G401.6 (cell line): ENCODE measurements at regions not wholly inside any gene's neighbourhood (a gene's known extent, or its start where the extent isn't known, plus 50 kb on each side); places are given as distances from the start of the nearest gene placed in this dataset.

Experiments
- FAIRE-seq: peaks from 2 replicates; lab custom pipeline; 2012; peaks lifted over from hg19 to GRCh38; lab: Jason Lieb, UNC

- FAIRE-seq: no peak
These were observed 914.4 kb upstream of the SEMA6A start for GRCh38 chr5:117488976-117489500.

- FAIRE-seq: no peak
These were observed 912.9 kb upstream of the SEMA6A start for GRCh38 chr5:117487556-117487955.

GRCh38 chr5:117486879-117487391 lies 912.3 kb upstream of the SEMA6A start:
- no peak for FAIRE-seq

GRCh38 chr5:117486261-117486660 lies 911.6 kb upstream of the SEMA6A start:
- no peak for FAIRE-seq

- no peak for FAIRE-seq
These were observed 901.3 kb upstream of the SEMA6A start for GRCh38 chr5:117475919-117476318.

GRCh38 chr5:117473165-117473564 lies 898.5 kb upstream of the SEMA6A start:
- FAIRE-seq: no peak

- no peak for FAIRE-seq
These were observed 889.4 kb upstream of the SEMA6A start for GRCh38 chr5:117463881-117464570.

- FAIRE-seq: no peak
These were observed 887.3 kb upstream of the SEMA6A start for GRCh38 chr5:117461966-117462365.

- FAIRE-seq: no peak
These were observed 886.8 kb upstream of the SEMA6A start for GRCh38 chr5:117461403-117461802.

GRCh38 chr5:117457656-117458055 lies 883.0 kb upstream of the SEMA6A start:
- FAIRE-seq: no peak

- FAIRE-seq: no peak
These were observed 882.3 kb upstream of the SEMA6A start for GRCh38 chr5:117456866-117457470.

- no peak for FAIRE-seq
These were observed 880.9 kb upstream of the SEMA6A start for GRCh38 chr5:117455236-117456233.

GRCh38 chr5:117454716-117455212 lies 880.1 kb upstream of the SEMA6A start:
- peak; percentile 30 for FAIRE-seq

GRCh38 chr5:117436846-117437245 lies 862.2 kb upstream of the SEMA6A start:
- FAIRE-seq: no peak

- no peak for FAIRE-seq
These were observed 860.6 kb upstream of the SEMA6A start for GRCh38 chr5:117435203-117435602.

- no peak for FAIRE-seq
These were observed 859.6 kb upstream of the SEMA6A start for GRCh38 chr5:117434254-117434653.

GRCh38 chr5:117433818-117434217 lies 859.2 kb upstream of the SEMA6A start:
- no peak for FAIRE-seq

- no peak for FAIRE-seq
These were observed 856.5 kb upstream of the SEMA6A start for GRCh38 chr5:117431091-117431490.

GRCh38 chr5:117425163-117425562 lies 850.5 kb upstream of the SEMA6A start:
- FAIRE-seq: no peak

- FAIRE-seq: no peak
These were observed 849.9 kb upstream of the SEMA6A start for GRCh38 chr5:117424559-117424958.

- no peak for FAIRE-seq
These were observed 842.9 kb upstream of the SEMA6A start for GRCh38 chr5:117417501-117417900.

- FAIRE-seq: no peak
These were observed 840.3 kb upstream of the SEMA6A start for GRCh38 chr5:117414926-117415325.
